CD8-positive, alpha-beta memory T cell (primary cell): ENCODE measurements at regions not wholly inside any gene's neighbourhood (a gene's known extent, or its start where the extent isn't known, plus 50 kb on each side); places are given as distances from the start of the nearest gene placed in this dataset.

Experiments
- CTCF ChIA-PET: fragments of 350-600 bp; sonication (Branson Sonifier 250); formaldehyde crosslinking; loops from one replicate; lab custom pipeline; 2021; ENCODE audit warnings: antibody characterized with exemption; lab: Charles Lee
- POLR2A ChIA-PET: fragments of 350-600 bp; sonication (Branson Sonifier 250); formaldehyde crosslinking; loops from one replicate; lab custom pipeline; 2021; ENCODE audit warnings: antibody characterized with exemption; lab: Charles Lee
- DNase-seq, 5 donors: peaks; one replicate each; pipeline versions ENCODE4 v3.0.0 to v3.0.0-alpha.2; 2020 to 2022; ENCODE audit warnings: mixed read lengths in 1 of 5
- H3K27ac ChIP-seq: one replicate; pipeline ENCODE4 v1.7.0; 2013; ENCODE audit warnings: low read depth, mild to moderate bottlenecking, low read length, moderate library complexity
- H3K27me3 ChIP-seq: 2 replicates; pipeline ENCODE4 v1.7.0; 2013; ENCODE audit warnings: low read length, mild to moderate bottlenecking; ENCODE audit not compliant: insufficient read depth, poor library complexity, severe bottlenecking
- H3K36me3 ChIP-seq: 2 replicates; pipeline ENCODE4 v1.7.0; 2013; ENCODE audit warnings: mild to moderate bottlenecking, low read length, moderate library complexity; ENCODE audit not compliant: insufficient read depth
- H3K4me1 ChIP-seq: 2 replicates; pipeline ENCODE4 v1.7.0; 2013; ENCODE audit warnings: mild to moderate bottlenecking, low read length, moderate library complexity; ENCODE audit not compliant: insufficient read depth
- H3K4me3 ChIP-seq: 2 replicates; pipeline ENCODE4 v1.7.0; 2013; ENCODE audit warnings: mild to moderate bottlenecking, low read length
- H3K9me3 ChIP-seq: 2 replicates; pipeline ENCODE4 v1.7.0; 2013; ENCODE audit warnings: mild to moderate bottlenecking, low read length
- H3K27ac Mint-ChIP-seq, 8 donors: one replicate each; pipeline ENCODE4 v1.8.0; 2020 to 2021; ENCODE audit warnings: mixed read lengths in 8 of 8, mild to moderate bottlenecking in 6 of 8, inconsistent platforms in 3 of 8, moderate library complexity in 3 of 8
- H3K27me3 Mint-ChIP-seq, 2 donors: one replicate each; pipeline ENCODE4 v1.8.0; 2020 to 2021; ENCODE audit warnings: mixed read lengths in 2 of 2, mild to moderate bottlenecking in 1 of 2, moderate library complexity in 1 of 2
- H3K36me3 Mint-ChIP-seq, 3 donors: one replicate each; pipeline ENCODE4 v1.8.0; 2020 to 2021; ENCODE audit warnings: mixed read lengths in 3 of 3, inconsistent platforms in 1 of 3, mild to moderate bottlenecking in 1 of 3
- H3K4me1 Mint-ChIP-seq, 3 donors: one replicate each; pipeline ENCODE4 v1.8.0; 2020 to 2021; ENCODE audit warnings: mixed read lengths in 3 of 3, inconsistent platforms in 1 of 3, mild to moderate bottlenecking in 1 of 3
- H3K4me3 Mint-ChIP-seq, 7 donors: one replicate each; pipeline ENCODE4 v1.8.0; 2020 to 2021; ENCODE audit warnings: mixed read lengths in 7 of 7, mild to moderate bottlenecking in 6 of 7, moderate library complexity in 4 of 7, inconsistent platforms in 2 of 7
- H3K9me3 Mint-ChIP-seq, 5 donors: one replicate each; pipeline ENCODE4 v1.8.0; 2020 to 2022; ENCODE audit warnings: mixed read lengths in 5 of 5, mild to moderate bottlenecking in 3 of 5, moderate library complexity in 2 of 5, inconsistent platforms in 1 of 5

GRCh38 chr12:13745111-13745860 lies 236.1 kb downstream of the GRIN2B start:
- no peak for DNase-seq
- H3K27me3 Mint-ChIP-seq: peaks cover 0 to 24% of the 10 kb centered on the region in 2 donors
- no peak overlapping the region for H3K27ac Mint-ChIP-seq
- H3K4me3 Mint-ChIP-seq: no peak overlapping the region
- Histone ChIP-seq H3K4me3 (no peak overlapping the region), H3K27ac (no peak overlapping the region), H3K4me1 (no peaks in the 10 kb centered on the region), H3K9me3 (no peaks in the 10 kb centered on the region), H3K27me3 (no peaks in the 10 kb centered on the region), H3K36me3 (no peaks in the 10 kb centered on the region)
- ChIA-PET POLR2A (no interaction called here), CTCF (no interaction called here)
- H3K9me3 Mint-ChIP-seq: peaks cover 0 to 2% (median 0%) of the 10 kb centered on the region in 5 donors
- peaks cover 0 to 2% (median 0%) of the 10 kb centered on the region in 3 donors for H3K36me3 Mint-ChIP-seq
- H3K4me1 Mint-ChIP-seq: no peaks in the 10 kb centered on the region

- CTCF ChIA-PET: no interaction called here
- Mint-ChIP-seq H3K9me3 (peaks cover 0 to 2% (median 0%) of the 10 kb centered on the region in 5 donors), H3K4me3 (no peak overlapping the region), H3K36me3 (peaks cover 0 to 2% (median 0%) of the 10 kb centered on the region in 3 donors), H3K27ac (no peak overlapping the region), H3K4me1 (no peaks in the 10 kb centered on the region), H3K27me3 (peaks cover 0 to 24% of the 10 kb centered on the region in 2 donors)
- no peak for DNase-seq
- H3K27ac ChIP-seq: no peak overlapping the region
- POLR2A ChIA-PET: no interaction called here
- H3K4me3 ChIP-seq: no peak overlapping the region
- no peaks in the 10 kb centered on the region for H3K9me3 ChIP-seq
- H3K4me1 ChIP-seq: no peaks in the 10 kb centered on the region
- H3K36me3 ChIP-seq: no peaks in the 10 kb centered on the region
- no peaks in the 10 kb centered on the region for H3K27me3 ChIP-seq
Observed at GRCh38 chr12:13744561-13744960, 236.8 kb downstream of the GRIN2B start.

GRCh38 chr12:13740149-13740545 lies 241.3 kb downstream of the GRIN2B start:
- H3K27me3 Mint-ChIP-seq: peaks cover 0 to 13% of the 10 kb centered on the region in 2 donors
- no peaks in the 10 kb centered on the region for H3K4me1 Mint-ChIP-seq
- POLR2A ChIA-PET: no interaction called here

GRCh38 chr12:13735734-13736133 lies 245.7 kb downstream of the GRIN2B start:
- no peaks in the 10 kb centered on the region for H3K4me1 Mint-ChIP-seq
- no peaks in the 10 kb centered on the region for H3K36me3 Mint-ChIP-seq
- H3K27ac ChIP-seq: no peak overlapping the region
- no peaks in the 10 kb centered on the region for H3K4me1 ChIP-seq
- ChIA-PET CTCF (no interaction called here), POLR2A (no interaction called here)
- no peak overlapping the region for H3K4me3 ChIP-seq
- no peaks in the 10 kb centered on the region for H3K36me3 ChIP-seq
- no peak for DNase-seq
- no peaks in the 10 kb centered on the region for H3K27me3 ChIP-seq
- H3K9me3 Mint-ChIP-seq: no peaks in the 10 kb centered on the region
- no peak overlapping the region for H3K4me3 Mint-ChIP-seq
- no peak overlapping the region for H3K27ac Mint-ChIP-seq
- H3K9me3 ChIP-seq: no peaks in the 10 kb centered on the region
- H3K27me3 Mint-ChIP-seq: peaks cover 1 to 10% of the 10 kb centered on the region in 2 donors

More at GRCh38 chr12:13740149-13740545, 241.3 kb downstream of the GRIN2B start:
- no peaks in the 10 kb centered on the region for H3K27me3 ChIP-seq
- peaks cover 0 to 2% (median 0%) of the 10 kb centered on the region in 3 donors for H3K36me3 Mint-ChIP-seq
- no peak overlapping the region for H3K27ac Mint-ChIP-seq
- H3K36me3 ChIP-seq: no peaks in the 10 kb centered on the region
- CTCF ChIA-PET: no interaction called here
- no peak overlapping the region for H3K4me3 Mint-ChIP-seq
- no peaks in the 10 kb centered on the region for H3K4me1 ChIP-seq
- no peak overlapping the region for H3K27ac ChIP-seq
- H3K9me3 Mint-ChIP-seq: no peaks in the 10 kb centered on the region
- H3K4me3 ChIP-seq: no peak overlapping the region
- H3K9me3 ChIP-seq: no peaks in the 10 kb centered on the region
- no peak for DNase-seq

GRCh38 chr12:13734584-13735152 lies 246.7 kb downstream of the GRIN2B start:
- POLR2A ChIA-PET: no interaction called here
- H3K27ac ChIP-seq: no peak overlapping the region
- Mint-ChIP-seq H3K27ac (no peak overlapping the region), H3K36me3 (no peaks in the 10 kb centered on the region), H3K27me3 (peaks cover 2 to 9% of the 10 kb centered on the region in 2 donors), H3K9me3 (no peaks in the 10 kb centered on the region), H3K4me1 (no peaks in the 10 kb centered on the region), H3K4me3 (no peak overlapping the region)
- H3K4me3 ChIP-seq: no peak overlapping the region
- H3K4me1 ChIP-seq: no peaks in the 10 kb centered on the region
- no peaks in the 10 kb centered on the region for H3K36me3 ChIP-seq
- H3K9me3 ChIP-seq: no peaks in the 10 kb centered on the region
- H3K27me3 ChIP-seq: no peaks in the 10 kb centered on the region
- CTCF ChIA-PET: no interaction called here
- DNase-seq: no peak

GRCh38 chr12:13727707-13728195 lies 253.7 kb downstream of the GRIN2B start:
- no peaks in the 10 kb centered on the region for H3K36me3 ChIP-seq
- no peaks in the 10 kb centered on the region for H3K36me3 Mint-ChIP-seq
- POLR2A ChIA-PET: no interaction called here
- no peak overlapping the region for H3K27ac ChIP-seq
- H3K9me3 ChIP-seq: no peaks in the 10 kb centered on the region
- H3K27ac Mint-ChIP-seq: no peak overlapping the region
- H3K27me3 Mint-ChIP-seq: peaks cover 3 to 6% of the 10 kb centered on the region in 2 donors
- no peak overlapping the region for H3K4me3 ChIP-seq
- H3K27me3 ChIP-seq: no peaks in the 10 kb centered on the region
- no peaks in the 10 kb centered on the region for H3K4me1 Mint-ChIP-seq
- DNase-seq: no peak
- H3K9me3 Mint-ChIP-seq: peaks cover 0 to 2% (median 0%) of the 10 kb centered on the region in 5 donors
- no peak overlapping the region for H3K4me3 Mint-ChIP-seq
- CTCF ChIA-PET: no interaction called here
- H3K4me1 ChIP-seq: no peaks in the 10 kb centered on the region

- Mint-ChIP-seq H3K9me3 (peaks cover 0 to 2% (median 0%) of the 10 kb centered on the region in 5 donors), H3K4me1 (no peaks in the 10 kb centered on the region), H3K4me3 (no peak overlapping the region), H3K36me3 (no peaks in the 10 kb centered on the region), H3K27me3 (peaks cover 1 to 4% of the 10 kb centered on the region in 2 donors), H3K27ac (no peak overlapping the region)
- Histone ChIP-seq H3K4me3 (no peak overlapping the region), H3K27ac (no peak overlapping the region), H3K36me3 (no peaks in the 10 kb centered on the region), H3K9me3 (no peaks in the 10 kb centered on the region), H3K27me3 (no peaks in the 10 kb centered on the region), H3K4me1 (no peaks in the 10 kb centered on the region)
- ChIA-PET POLR2A (no interaction called here), CTCF (no interaction called here)
- DNase-seq: no peak
Observed at GRCh38 chr12:13725049-13725448, 256.4 kb downstream of the GRIN2B start.

- Histone ChIP-seq H3K27me3 (no peaks in the 10 kb centered on the region), H3K4me3 (no peak overlapping the region), H3K4me1 (no peaks in the 10 kb centered on the region), H3K27ac (no peak overlapping the region), H3K9me3 (no peaks in the 10 kb centered on the region), H3K36me3 (no peaks in the 10 kb centered on the region)
- Mint-ChIP-seq H3K4me3 (no peak overlapping the region), H3K36me3 (no peaks in the 10 kb centered on the region), H3K9me3 (peaks cover 0 to 2% (median 0%) of the 10 kb centered on the region in 5 donors), H3K27me3 (peaks cover 0 to 4% of the 10 kb centered on the region in 2 donors), H3K27ac (no peak overlapping the region), H3K4me1 (no peaks in the 10 kb centered on the region)
- ChIA-PET POLR2A (no interaction called here), CTCF (no interaction called here)
- DNase-seq: no peak
Observed at GRCh38 chr12:13724136-13724535, 257.3 kb downstream of the GRIN2B start.
